ENCODE measurements at regions not wholly inside any gene's neighbourhood (a gene's known extent, or its start where the extent isn't known, plus 50 kb on each side); places are given as distances from the start of the nearest gene placed in this dataset.

DNA sequence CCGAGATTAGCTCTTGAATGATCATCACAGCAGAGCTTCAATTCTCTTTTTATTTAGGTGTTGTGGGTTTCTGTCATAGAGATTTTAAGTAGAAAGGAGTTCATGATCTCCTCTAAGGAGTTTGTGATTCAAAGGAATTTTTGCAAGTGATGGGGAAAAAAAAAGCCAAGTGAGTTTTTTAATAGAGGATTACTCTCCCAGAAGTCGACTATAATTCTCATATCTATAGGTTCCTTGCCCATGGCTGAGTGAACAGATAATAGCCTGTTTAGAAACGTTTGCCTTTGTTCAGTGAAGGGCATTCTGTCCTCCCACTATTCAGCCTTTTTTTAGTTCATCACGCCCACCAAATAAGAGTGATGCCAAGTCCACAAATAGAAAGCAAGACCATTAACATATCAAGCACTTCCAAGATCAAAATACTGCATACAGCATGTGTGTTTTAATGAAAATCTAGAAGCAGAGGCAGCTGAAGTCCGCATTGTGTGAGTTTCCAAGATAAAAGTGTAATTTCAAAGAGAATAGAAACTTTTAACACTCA is 398.4 kb upstream of the CNTN3 start:
- intact Hi-C loops (cut with DNase I): no loop called here
- no peak for DNase-seq (ENCODE audit: low spot score)
- WGBS: 51% methylated on average over 5 of the region's 5 CpGs
- Histone ChIP-seq H3K4me1 (replicated peaks) (no peaks in the 10 kb centered on the region), H3K9me3 (no peaks in the 10 kb centered on the region), H3K4me3 (no peak overlapping the region), H3K36me3 (no peaks in the 10 kb centered on the region), H3K27ac (no peak overlapping the region), H3K27me3 (replicated peaks; ENCODE audit: insufficient read depth) (no peaks in the 10 kb centered on the region)
- TF ChIP-seq POLR2AphosphoS5 (IDR thresholded peaks at IDR 0.05): no peak
- no peak for TF ChIP-seq POLR2A (IDR thresholded peaks at IDR 0.05)
- TF ChIP-seq, protein P1, sequence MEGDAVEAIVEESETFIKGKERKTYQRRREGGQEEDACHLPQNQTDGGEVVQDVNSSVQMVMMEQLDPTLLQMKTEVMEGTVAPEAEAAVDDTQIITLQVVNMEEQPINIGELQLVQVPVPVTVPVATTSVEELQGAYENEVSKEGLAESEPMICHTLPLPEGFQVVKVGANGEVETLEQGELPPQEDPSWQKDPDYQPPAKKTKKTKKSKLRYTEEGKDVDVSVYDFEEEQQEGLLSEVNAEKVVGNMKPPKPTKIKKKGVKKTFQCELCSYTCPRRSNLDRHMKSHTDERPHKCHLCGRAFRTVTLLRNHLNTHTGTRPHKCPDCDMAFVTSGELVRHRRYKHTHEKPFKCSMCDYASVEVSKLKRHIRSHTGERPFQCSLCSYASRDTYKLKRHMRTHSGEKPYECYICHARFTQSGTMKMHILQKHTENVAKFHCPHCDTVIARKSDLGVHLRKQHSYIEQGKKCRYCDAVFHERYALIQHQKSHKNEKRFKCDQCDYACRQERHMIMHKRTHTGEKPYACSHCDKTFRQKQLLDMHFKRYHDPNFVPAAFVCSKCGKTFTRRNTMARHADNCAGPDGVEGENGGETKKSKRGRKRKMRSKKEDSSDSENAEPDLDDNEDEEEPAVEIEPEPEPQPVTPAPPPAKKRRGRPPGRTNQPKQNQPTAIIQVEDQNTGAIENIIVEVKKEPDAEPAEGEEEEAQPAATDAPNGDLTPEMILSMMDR (IDR thresholded peaks at IDR 0.05): no peak

DNA sequence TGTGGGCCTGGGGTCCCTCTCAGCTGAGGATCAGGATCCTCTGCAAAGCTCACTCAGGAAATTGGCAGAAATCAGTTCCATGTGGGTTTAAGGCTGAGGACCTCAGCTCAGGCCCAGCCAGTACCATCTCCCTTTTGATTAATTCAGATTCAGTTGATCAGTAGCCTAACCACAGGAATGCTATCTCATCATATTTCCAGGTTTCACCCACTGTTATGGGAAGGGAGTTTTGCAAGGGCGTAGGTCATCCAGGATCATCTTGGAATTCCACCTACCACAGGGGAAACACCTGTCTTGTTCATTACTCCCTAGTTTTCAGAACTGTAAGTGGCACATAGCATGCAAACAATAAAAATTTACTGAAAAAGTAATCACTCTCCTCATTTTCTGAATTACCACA is 399.5 kb upstream of the CNTN3 start:
- DNase-seq (ENCODE audit: low spot score): no peak

DNA sequence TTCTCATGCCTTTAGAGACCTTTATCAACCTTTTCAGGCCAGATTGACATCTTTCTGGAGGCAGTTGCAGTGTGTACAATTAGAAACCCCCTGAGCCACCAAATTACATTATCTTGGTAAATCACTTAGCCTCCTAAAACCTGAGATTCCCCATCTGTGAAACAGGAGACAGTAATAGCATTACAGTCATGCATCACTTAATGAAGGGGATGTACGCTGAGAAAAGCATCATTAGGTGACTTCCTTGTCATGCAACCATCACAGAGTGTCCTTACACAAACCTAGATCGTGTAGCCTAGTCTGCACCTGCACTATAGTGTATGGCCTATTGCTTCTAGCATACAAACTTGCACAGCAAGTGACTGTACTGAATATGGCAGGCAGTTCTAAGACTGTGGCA is 400.8 kb upstream of the CNTN3 start:
- DNase-seq (ENCODE audit: low spot score): no peak
- WGBS: 80% methylated on average over 2 of the region's 2 CpGs
- intact Hi-C loops (cut with DNase I): no loop called here
- TF ChIP-seq, protein P1 (IDR thresholded peaks at IDR 0.05): no peak
- TF ChIP-seq POLR2AphosphoS5 (IDR thresholded peaks at IDR 0.05): no peak
- no peak for TF ChIP-seq POLR2A (IDR thresholded peaks at IDR 0.05)
- no peaks in the 10 kb centered on the region for H3K9me3 ChIP-seq
- H3K4me1 ChIP-seq (replicated peaks): no peaks in the 10 kb centered on the region
- H3K27ac ChIP-seq: no peak overlapping the region
- H3K4me3 ChIP-seq: no peak overlapping the region
- H3K27me3 ChIP-seq (replicated peaks; ENCODE audit: insufficient read depth): no peaks in the 10 kb centered on the region
- no peaks in the 10 kb centered on the region for H3K36me3 ChIP-seq

More for the DNA sequence above, 399.5 kb upstream of the CNTN3 start:
- H3K4me3 ChIP-seq: no peak overlapping the region
- H3K27ac ChIP-seq: no peak overlapping the region
- no peaks in the 10 kb centered on the region for H3K9me3 ChIP-seq
- TF ChIP-seq POLR2AphosphoS5 (IDR thresholded peaks at IDR 0.05): no peak
- TF ChIP-seq, protein P1 (IDR thresholded peaks at IDR 0.05): no peak
- TF ChIP-seq POLR2A (IDR thresholded peaks at IDR 0.05): no peak
- 91% methylated on average over 1 of the region's 1 CpG for WGBS
- intact Hi-C loops (cut with DNase I): no loop called here
- H3K27me3 ChIP-seq (replicated peaks; ENCODE audit: insufficient read depth): no peaks in the 10 kb centered on the region
- H3K4me1 ChIP-seq (replicated peaks): no peaks in the 10 kb centered on the region
- no peaks in the 10 kb centered on the region for H3K36me3 ChIP-seq

DNA sequence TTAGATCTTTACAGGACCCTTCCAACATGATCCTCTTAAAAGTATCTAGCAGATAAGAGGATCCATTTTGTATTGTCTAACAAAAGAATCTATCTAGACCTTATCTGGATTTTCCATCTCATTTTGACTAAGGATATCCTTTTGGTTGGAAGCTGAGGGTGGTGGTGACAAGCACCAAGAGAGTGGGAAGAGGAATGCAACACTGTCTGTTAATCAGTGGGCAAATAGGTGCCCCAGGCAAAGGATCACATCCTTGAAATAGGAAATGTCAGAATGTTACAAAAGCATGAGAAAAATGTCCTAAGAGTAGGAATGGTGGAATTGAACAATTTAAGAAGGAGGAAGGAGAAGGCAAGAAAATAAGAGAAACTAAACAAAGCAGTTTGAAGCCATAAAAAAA is 420.7 kb upstream of the CNTN3 start:
- H3K27me3 ChIP-seq (replicated peaks; ENCODE audit: insufficient read depth): no peaks in the 10 kb centered on the region
- TF ChIP-seq, protein P1 (IDR thresholded peaks at IDR 0.05): no peak
- no peak for TF ChIP-seq POLR2AphosphoS5 (IDR thresholded peaks at IDR 0.05)
- TF ChIP-seq POLR2A (IDR thresholded peaks at IDR 0.05): no peak
- intact Hi-C loops (cut with DNase I): no loop called here

DNA sequence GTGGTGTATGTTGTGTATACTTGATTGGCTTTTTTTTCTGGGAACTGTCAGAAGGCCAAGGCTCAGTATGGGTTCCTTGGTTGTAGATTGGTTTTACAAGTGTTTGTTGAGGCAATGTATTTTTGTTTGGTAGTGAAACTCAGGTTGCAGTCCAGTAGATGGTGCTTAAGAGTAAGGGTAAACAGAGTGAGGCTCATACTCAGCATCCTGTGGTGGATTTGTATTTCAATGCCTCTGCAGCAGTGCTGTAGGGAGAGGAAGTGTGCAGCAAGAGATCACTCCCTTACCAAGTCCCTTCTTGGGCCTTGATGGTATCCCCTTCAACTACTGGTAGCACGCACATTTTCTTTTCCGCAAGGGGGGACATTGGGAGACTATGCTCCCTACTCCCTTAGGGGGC is 428.5 kb upstream of the CNTN3 start:
- TF ChIP-seq POLR2AphosphoS5 (IDR thresholded peaks at IDR 0.05) (no peak), POLR2A (IDR thresholded peaks at IDR 0.05) (no peak)
- TF ChIP-seq, protein P1 (IDR thresholded peaks at IDR 0.05): no peak

More for the DNA sequence above, 420.7 kb upstream of the CNTN3 start:
- no peaks in the 10 kb centered on the region for H3K4me1 ChIP-seq (replicated peaks)
- H3K27ac ChIP-seq: no peak overlapping the region
- DNase-seq (ENCODE audit: low spot score): no peak
- no peaks in the 10 kb centered on the region for H3K9me3 ChIP-seq
- no peak overlapping the region for H3K4me3 ChIP-seq
- no peaks in the 10 kb centered on the region for H3K36me3 ChIP-seq

More for the DNA sequence above, 428.5 kb upstream of the CNTN3 start:
- no peaks in the 10 kb centered on the region for H3K27me3 ChIP-seq (replicated peaks; ENCODE audit: insufficient read depth)
- H3K4me1 ChIP-seq (replicated peaks): no peaks in the 10 kb centered on the region
- no peaks in the 10 kb centered on the region for H3K36me3 ChIP-seq
- no peak overlapping the region for H3K4me3 ChIP-seq
- DNase-seq (ENCODE audit: low spot score): no peak
- intact Hi-C loops (cut with DNase I): no loop called here
- WGBS: 100% methylated on average over 2 of the region's 2 CpGs
- no peak overlapping the region for H3K27ac ChIP-seq
- H3K9me3 ChIP-seq: no peaks in the 10 kb centered on the region

Measured in prostate gland (tissue), 2 donors.